SU-DHL-6 (cell line): ENCODE measurements at regions not wholly inside any gene's neighbourhood (a gene's known extent, or its start where the extent isn't known, plus 50 kb on each side); places are given as distances from the start of the nearest gene placed in this dataset.

Experiments
- EZH2phosphoT487 ChIP-seq: fragments of 200-600 bp; sonication (generic), shearing (Covaris generic); conservative IDR thresholded peaks from 2 replicates; pipeline ENCODE4 v1.6.1; 2018; ENCODE audit warnings: mild to moderate bottlenecking, antibody characterized with exemption, low read length, moderate library complexity, mixed read lengths
- TF ChIP-seq, protein P1 (sequence below): fragments of 200-600 bp; sonication (generic); IDR thresholded peaks from one replicate; pipeline ENCODE4 v1.5.1; 2017; ENCODE audit warnings: antibody characterized with exemption, mild to moderate bottlenecking, low read length, moderate library complexity; ENCODE audit not compliant: insufficient read depth, poor library complexity, severe bottlenecking

DNA sequence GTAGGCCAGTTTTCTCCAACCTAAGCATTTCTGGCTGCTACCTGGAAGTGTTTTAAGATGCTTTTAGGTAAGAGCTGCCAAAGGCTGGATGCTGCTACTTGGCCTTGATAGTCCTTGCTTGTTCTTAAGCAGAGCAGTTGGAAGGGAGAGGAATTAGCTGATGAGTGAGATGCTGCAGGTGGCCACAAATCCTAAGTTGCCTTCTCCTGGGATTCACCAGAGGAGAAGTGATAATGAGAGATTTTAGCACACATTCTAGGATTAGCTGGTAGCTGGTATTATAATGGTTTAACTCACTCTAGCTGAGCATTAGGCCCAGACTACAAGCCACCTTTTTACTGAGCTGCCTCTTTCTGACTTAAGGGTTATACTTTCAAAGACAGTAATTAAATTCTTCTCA is 442.9 kb upstream of the RAG2 start:
- TF ChIP-seq, protein P1, sequence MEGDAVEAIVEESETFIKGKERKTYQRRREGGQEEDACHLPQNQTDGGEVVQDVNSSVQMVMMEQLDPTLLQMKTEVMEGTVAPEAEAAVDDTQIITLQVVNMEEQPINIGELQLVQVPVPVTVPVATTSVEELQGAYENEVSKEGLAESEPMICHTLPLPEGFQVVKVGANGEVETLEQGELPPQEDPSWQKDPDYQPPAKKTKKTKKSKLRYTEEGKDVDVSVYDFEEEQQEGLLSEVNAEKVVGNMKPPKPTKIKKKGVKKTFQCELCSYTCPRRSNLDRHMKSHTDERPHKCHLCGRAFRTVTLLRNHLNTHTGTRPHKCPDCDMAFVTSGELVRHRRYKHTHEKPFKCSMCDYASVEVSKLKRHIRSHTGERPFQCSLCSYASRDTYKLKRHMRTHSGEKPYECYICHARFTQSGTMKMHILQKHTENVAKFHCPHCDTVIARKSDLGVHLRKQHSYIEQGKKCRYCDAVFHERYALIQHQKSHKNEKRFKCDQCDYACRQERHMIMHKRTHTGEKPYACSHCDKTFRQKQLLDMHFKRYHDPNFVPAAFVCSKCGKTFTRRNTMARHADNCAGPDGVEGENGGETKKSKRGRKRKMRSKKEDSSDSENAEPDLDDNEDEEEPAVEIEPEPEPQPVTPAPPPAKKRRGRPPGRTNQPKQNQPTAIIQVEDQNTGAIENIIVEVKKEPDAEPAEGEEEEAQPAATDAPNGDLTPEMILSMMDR: no peak
- TF ChIP-seq EZH2phosphoT487: no peak
